HEK293T (cell line): ENCODE measurements at regions not wholly inside any gene's neighbourhood (a gene's known extent, or its start where the extent isn't known, plus 50 kb on each side); places are given as distances from the start of the nearest gene placed in this dataset.
"Not testable (repeated sequence)": the region's sequence is repeated elsewhere in the genome, so short reads cannot be mapped to it uniquely, and the experiment has no call there.

Source experiments
- CTCF ChIA-PET: fragments of 350-600 bp; formaldehyde crosslinking; extraction: SDS; loops from one replicate; lab custom pipeline; 2021; ENCODE audit warnings: antibody characterized with exemption, inconsistent platforms; lab: Yijun Ruan, JAX
- POLR2A ChIA-PET: fragments of 350-600 bp; formaldehyde crosslinking; extraction: SDS; loops from one replicate; lab custom pipeline; 2020; ENCODE audit warnings: antibody characterized with exemption, inconsistent platforms; lab: Yijun Ruan, JAX
- DNase-seq: peaks from one replicate; pipeline ENCODE4 v3.0.0; 2012; ENCODE audit warnings: mixed read lengths; ENCODE audit errors: extremely low spot score
- ARNT ChIP-seq: fragments of 450-650 bp; IDR thresholded peaks from 2 replicates; pipeline ENCODE4 v1.6.1; 2017; ENCODE audit warnings: mild to moderate bottlenecking
- BHLHE40 ChIP-seq: fragments of 450-650 bp; IDR thresholded peaks from 2 replicates; pipeline ENCODE4 v1.6.1; 2016; ENCODE audit warnings: mild to moderate bottlenecking, moderate library complexity, borderline replicate concordance
- CTBP1 ChIP-seq: fragments of 450-650 bp; IDR thresholded peaks from 2 replicates; pipeline ENCODE4 v1.6.1; 2016; ENCODE audit warnings: borderline replicate concordance
- ELF4 ChIP-seq: fragments of 450-650 bp; IDR thresholded peaks from 2 replicates; pipeline ENCODE4 v1.6.1; 2017; ENCODE audit warnings: antibody characterized with exemption
- FOXA1 ChIP-seq: fragments of 450-650 bp; IDR thresholded peaks from 2 replicates; pipeline ENCODE4 v1.6.1; 2016; ENCODE audit warnings: mild to moderate bottlenecking
- FOXK2 ChIP-seq: fragments of 450-650 bp; IDR thresholded peaks from 2 replicates; pipeline ENCODE4 v1.6.1; 2016; ENCODE audit warnings: mild to moderate bottlenecking
- FOXM1 ChIP-seq: fragments of 450-650 bp; IDR thresholded peaks from 2 replicates; pipeline ENCODE4 v1.6.1; 2017; ENCODE audit warnings: mild to moderate bottlenecking, borderline replicate concordance
- HDGF ChIP-seq: fragments of 450-650 bp; IDR thresholded peaks from 2 replicates; pipeline ENCODE4 v1.6.1; 2017; ENCODE audit warnings: antibody characterized with exemption, borderline replicate concordance
- L3MBTL2 ChIP-seq: fragments of 450-650 bp; conservative IDR thresholded peaks from 2 replicates; pipeline ENCODE4 v1.6.1; 2016; ENCODE audit warnings: mild to moderate bottlenecking
- LEF1 ChIP-seq: fragments of 450-650 bp; IDR thresholded peaks from 2 replicates; pipeline ENCODE4 v1.6.1; 2017; ENCODE audit warnings: mild to moderate bottlenecking, borderline replicate concordance
- NFRKB ChIP-seq: fragments of 450-650 bp; IDR thresholded peaks from 2 replicates; pipeline ENCODE4 v1.6.1; 2016; ENCODE audit warnings: mild to moderate bottlenecking, moderate library complexity
- SP1 ChIP-seq: fragments of 450-650 bp; IDR thresholded peaks from 2 replicates; pipeline ENCODE4 v1.6.1; 2017
- SUZ12 ChIP-seq: fragments of 450-650 bp; IDR thresholded peaks from 2 replicates; pipeline ENCODE4 v1.6.1; 2016; ENCODE audit warnings: mild to moderate bottlenecking
- TARDBP ChIP-seq: fragments of 450-650 bp; IDR thresholded peaks from 2 replicates; pipeline ENCODE4 v1.6.1; 2016
- ZNF384 ChIP-seq: fragments of 450-650 bp; IDR thresholded peaks from 2 replicates; pipeline ENCODE4 v1.6.1; 2016
- TF ChIP-seq, protein P1 (sequence below): fragments of 450-650 bp; IDR thresholded peaks from 2 replicates; pipeline ENCODE4 v1.6.1; 2016

DNA sequence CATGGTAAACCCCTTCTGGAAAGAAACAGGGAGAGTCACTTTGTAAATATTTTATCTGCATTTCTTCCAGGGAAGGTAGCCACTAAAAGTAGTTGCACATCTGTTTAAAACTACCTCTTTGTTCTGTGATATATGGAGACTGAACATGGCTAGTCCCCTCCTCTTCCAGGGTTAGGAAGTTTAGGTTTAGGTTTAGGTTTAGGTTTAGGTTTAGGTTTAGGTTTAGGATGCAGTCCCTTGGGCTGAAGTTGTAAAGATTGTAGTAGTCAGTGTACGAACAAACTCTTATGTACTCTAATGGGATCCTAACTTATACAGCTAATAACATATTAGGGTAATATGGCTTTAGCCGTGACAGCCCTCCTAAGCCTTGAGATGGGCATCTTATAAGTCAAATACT, 880.2 kb upstream of the TMEFF2 start:
- no peak for DNase-seq
- no peak for TF ChIP-seq L3MBTL2
- TF ChIP-seq ZNF384 = no peak
- TF ChIP-seq NFRKB = no peak
- TF ChIP-seq SUZ12 = no peak
- CTCF ChIA-PET = no interaction called here
- POLR2A ChIA-PET = no interaction called here

DNA sequence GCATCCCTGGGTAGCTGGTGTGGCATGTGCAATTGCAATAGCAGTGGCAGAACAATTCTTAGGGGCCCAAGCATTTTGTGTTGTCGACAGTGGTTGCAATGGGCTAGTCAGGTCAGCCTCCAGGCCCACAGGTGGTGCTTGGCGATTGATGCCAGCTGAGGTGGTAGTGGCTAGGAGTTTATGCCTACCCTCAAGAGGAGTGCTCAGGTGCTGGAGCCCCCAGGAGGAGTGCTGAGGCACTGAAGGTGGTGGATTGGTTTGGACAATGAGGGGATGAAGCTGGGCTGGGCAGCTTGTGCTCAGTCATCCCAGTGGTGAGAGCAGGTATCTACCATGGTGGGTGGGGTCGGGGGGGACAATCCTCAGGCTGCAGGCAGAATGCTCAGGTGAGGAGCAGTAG, 877.9 kb upstream of the TMEFF2 start:
- no peak for TF ChIP-seq LEF1
- TF ChIP-seq CTBP1 = no peak
- TF ChIP-seq FOXK2 = no peak
- no peak for TF ChIP-seq SP1
- TF ChIP-seq, protein P1, sequence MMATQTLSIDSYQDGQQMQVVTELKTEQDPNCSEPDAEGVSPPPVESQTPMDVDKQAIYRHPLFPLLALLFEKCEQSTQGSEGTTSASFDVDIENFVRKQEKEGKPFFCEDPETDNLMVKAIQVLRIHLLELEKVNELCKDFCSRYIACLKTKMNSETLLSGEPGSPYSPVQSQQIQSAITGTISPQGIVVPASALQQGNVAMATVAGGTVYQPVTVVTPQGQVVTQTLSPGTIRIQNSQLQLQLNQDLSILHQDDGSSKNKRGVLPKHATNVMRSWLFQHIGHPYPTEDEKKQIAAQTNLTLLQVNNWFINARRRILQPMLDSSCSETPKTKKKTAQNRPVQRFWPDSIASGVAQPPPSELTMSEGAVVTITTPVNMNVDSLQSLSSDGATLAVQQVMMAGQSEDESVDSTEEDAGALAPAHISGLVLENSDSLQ = no peak
- no peak for TF ChIP-seq FOXA1
- TF ChIP-seq BHLHE40 = no peak
- TF ChIP-seq ELF4 = no peak
- TF ChIP-seq TARDBP = no peak
- no peak for TF ChIP-seq L3MBTL2
- TF ChIP-seq HDGF = no peak
- no peak for TF ChIP-seq NFRKB
- no peak for TF ChIP-seq ZNF384
- no peak for TF ChIP-seq ARNT
- POLR2A ChIA-PET = no interaction called here
- CTCF ChIA-PET = no interaction called here
- DNase-seq = no peak

DNA sequence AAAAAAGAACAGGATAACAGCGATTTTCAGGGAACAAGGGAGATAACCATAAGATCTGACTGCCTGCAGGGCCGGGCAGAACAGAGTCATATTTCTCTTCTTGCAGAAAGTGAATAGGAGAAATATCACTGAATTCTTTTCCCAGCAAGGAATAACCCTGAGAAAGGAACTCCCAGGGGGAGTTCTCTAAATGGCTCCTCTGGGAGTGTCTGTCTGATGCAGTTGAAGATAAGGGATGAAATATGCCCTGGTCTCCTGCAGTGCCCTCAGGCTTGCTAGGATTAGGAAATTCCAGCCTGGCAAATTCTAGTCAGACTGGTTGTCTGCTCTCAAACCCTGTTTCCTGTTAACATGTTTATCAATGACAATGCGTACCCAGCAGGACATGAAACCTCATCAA, 830.8 kb upstream of the TMEFF2 start:
- CTCF ChIA-PET, POLR2A ChIA-PET, DNase-seq: not testable (repeated sequence)
- TF ChIP-seq, protein P1 = 0 out of 2 replicates have a peak, but pooled peaks have one; percentile 35

DNA sequence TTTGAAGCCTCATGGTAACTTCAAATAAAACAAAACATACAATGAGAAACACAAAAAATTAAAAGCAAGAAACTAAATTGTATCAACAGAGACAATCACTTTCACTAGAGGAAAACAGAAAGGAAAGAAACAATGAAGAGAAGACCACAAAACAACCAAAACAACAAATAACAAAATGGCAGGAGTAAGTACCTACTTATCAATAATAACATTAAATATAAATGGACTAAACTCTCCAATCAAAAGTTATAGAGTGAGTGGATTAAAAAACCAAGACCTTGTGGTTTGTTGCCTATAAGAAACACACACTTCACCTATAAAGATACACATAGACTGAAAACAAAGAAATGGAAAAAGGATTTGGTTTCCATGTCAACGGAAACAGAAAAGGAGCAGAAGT, 830.1 kb upstream of the TMEFF2 start:
- ChIA-PET POLR2A (no interaction called here), CTCF (no interaction called here)
- no peak for TF ChIP-seq LEF1
- no peak for TF ChIP-seq CTBP1
- TF ChIP-seq FOXA1 = no peak
- TF ChIP-seq, protein P1 = no peak
- TF ChIP-seq ARNT = no peak
- DNase-seq = no peak

DNA sequence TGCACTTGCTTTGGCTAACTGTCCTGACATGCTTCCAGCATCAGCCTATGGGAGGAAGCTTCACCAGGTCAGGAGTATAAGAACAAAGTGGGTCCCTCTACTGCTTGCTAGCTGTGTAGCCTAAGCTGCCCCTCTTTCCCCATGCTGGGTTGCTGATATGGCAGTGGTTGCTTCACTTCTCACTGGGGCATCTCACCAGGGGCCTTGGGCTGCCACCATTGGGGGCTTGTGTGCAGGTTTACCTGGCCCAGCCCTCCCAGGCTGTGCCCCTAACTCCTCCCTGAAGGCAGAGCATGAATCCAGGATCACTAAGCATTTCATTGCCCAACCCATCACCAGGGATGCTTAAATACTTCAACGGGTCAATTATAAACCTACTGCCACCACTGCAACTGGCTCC, 817.1 kb upstream of the TMEFF2 start:
- CTCF ChIA-PET = no interaction called here
- POLR2A ChIA-PET = no interaction called here

DNA sequence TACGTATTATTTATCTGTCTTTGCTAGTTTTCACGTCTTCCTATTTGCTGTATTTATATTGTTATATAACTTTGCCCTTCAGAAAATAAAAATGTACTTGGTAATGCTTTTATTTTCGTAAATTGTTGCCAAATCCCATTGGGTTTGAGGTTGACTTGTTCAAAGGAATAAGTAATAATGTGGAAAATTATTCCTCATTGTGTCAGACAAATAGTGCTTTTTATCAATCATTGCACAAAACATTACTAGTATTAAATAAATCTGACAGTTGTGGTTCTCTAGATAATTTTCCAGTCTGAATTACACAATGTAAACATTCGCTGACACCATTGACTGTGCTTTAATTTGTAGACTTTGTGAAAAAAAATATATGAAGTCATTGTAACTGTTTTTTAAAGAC, 798.3 kb upstream of the TMEFF2 start:
- ChIA-PET CTCF (no interaction called here), POLR2A (no interaction called here)
- TF ChIP-seq ARNT = no peak
- no peak for TF ChIP-seq TARDBP
- TF ChIP-seq NFRKB = no peak
- TF ChIP-seq, protein P1 = no peak
- TF ChIP-seq HDGF = no peak
- TF ChIP-seq SUZ12 = no peak
- no peak for TF ChIP-seq SP1
- no peak for TF ChIP-seq CTBP1
- no peak for TF ChIP-seq ELF4
- no peak for TF ChIP-seq LEF1
- TF ChIP-seq FOXM1 = no peak
- no peak for TF ChIP-seq ZNF384
- no peak for TF ChIP-seq FOXA1
- no peak for TF ChIP-seq BHLHE40
- TF ChIP-seq FOXK2 = no peak
- no peak for TF ChIP-seq L3MBTL2
- DNase-seq = no peak

More for the DNA sequence above, 817.1 kb upstream of the TMEFF2 start:
- TF ChIP-seq TARDBP = no peak
- TF ChIP-seq FOXA1 = no peak
- TF ChIP-seq LEF1 = no peak
- no peak for TF ChIP-seq ZNF384
- DNase-seq = no peak

DNA sequence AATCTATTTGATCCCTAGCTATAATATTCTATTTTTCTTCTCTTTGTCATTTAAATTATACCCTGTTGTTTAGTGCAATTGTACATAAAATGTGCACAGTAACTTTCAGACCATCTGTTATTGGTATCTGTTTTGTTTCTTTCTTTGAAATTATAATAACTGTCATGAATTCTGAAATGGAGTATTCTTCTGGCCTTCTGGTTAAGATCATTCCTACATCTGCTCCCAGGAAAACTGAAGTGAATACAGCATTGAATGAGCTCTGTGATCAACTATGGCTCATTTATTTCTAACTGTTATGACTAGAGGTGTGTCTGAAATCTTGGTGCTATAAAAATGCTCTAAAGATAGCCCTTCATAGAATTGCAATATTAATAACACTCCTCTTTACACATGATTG, 788.4 kb upstream of the TMEFF2 start:
- DNase-seq = no peak
- TF ChIP-seq HDGF (no peak), ZNF384 (no peak), SUZ12 (no peak), ARNT (no peak), ELF4 (no peak), TARDBP (no peak), L3MBTL2 (no peak), SP1 (no peak), FOXK2 (no peak), FOXM1 (no peak), FOXA1 (no peak), CTBP1 (no peak), BHLHE40 (no peak), LEF1 (no peak), NFRKB (no peak)
- TF ChIP-seq, protein P1 = no peak
- ChIA-PET CTCF (no interaction called here), POLR2A (no interaction called here)
